ENCODE measurements at regions not wholly inside any gene's neighbourhood (a gene's known extent, or its start where the extent isn't known, plus 50 kb on each side); places are given as distances from the start of the nearest gene placed in this dataset.

- ATAC-seq: no peak
- intact Hi-C loops (cut with DNase I; ENCODE audit: low total_unique reads) (no loop called here), in situ Hi-C loops (cut with MboI; ENCODE audit: low sequenced_read_pairs in 4 of 4) (no loop called here)
- Histone ChIP-seq H3K27ac (no peak overlapping the region), H3K4me3 (no peak overlapping the region), H3K9me3 (no peaks in the 10 kb centered on the region), H3K36me3 (no peaks in the 10 kb centered on the region), H3K4me1 (peaks cover 0 to 9% of the 10 kb centered on the region in 2 donors), H3K27me3 (no peaks in the 10 kb centered on the region)
- no peak for DNase-seq
- TF ChIP-seq, protein P1, sequence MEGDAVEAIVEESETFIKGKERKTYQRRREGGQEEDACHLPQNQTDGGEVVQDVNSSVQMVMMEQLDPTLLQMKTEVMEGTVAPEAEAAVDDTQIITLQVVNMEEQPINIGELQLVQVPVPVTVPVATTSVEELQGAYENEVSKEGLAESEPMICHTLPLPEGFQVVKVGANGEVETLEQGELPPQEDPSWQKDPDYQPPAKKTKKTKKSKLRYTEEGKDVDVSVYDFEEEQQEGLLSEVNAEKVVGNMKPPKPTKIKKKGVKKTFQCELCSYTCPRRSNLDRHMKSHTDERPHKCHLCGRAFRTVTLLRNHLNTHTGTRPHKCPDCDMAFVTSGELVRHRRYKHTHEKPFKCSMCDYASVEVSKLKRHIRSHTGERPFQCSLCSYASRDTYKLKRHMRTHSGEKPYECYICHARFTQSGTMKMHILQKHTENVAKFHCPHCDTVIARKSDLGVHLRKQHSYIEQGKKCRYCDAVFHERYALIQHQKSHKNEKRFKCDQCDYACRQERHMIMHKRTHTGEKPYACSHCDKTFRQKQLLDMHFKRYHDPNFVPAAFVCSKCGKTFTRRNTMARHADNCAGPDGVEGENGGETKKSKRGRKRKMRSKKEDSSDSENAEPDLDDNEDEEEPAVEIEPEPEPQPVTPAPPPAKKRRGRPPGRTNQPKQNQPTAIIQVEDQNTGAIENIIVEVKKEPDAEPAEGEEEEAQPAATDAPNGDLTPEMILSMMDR (IDR thresholded peaks at IDR 0.05 in 4 of 5, conservative IDR thresholded peaks at IDR 0.05 in 1 of 5): no peak
- TF ChIP-seq POLR2A (IDR thresholded peaks at IDR 0.05): no peak
Measured at GRCh38 chr22:27474112-27474571, 327.4 kb downstream of the MN1 start.

DNA sequence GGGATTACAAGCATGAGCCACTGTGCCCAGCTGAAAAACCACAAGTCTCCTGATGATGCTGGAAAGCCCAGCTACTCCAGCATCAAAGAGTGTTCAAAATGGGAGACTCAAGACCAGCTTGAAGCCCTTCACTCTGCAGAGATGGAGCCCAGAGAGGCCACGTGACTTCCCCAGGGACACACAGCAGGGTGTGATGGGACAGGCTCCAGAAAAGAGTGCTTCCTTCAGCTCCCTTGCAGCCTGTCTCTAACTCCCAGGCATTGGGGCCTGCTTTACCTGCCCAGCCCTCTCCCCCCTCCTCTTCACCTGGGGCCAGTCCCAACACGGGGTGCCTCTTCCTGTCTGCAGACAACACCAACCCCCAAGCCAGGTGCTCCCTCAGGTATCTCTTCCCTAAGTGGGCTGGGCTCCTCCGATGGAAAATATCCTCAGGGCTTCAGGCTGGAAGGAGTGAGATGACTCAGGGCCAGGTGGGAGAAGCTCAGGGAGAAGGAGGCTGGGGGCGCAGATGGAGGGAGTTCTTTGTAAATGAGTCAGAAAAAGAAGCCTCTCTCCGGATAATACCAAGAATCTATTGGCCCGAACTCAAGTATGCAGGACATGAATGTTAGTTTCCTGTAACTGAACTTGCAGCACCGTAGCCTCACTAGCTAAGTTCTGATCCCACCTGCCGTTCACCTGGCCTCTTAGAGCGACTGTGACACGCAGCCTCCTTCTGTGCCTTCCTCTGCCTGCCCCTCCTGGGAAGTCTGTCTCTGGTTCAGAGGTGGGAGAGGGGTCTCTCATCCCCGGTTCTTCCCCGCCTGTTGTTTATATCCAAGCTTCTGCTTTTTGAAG is 326.6 kb downstream of the MN1 start:
- Histone ChIP-seq H3K27ac (no peak overlapping the region), H3K36me3 (no peaks in the 10 kb centered on the region), H3K27me3 (no peaks in the 10 kb centered on the region), H3K9me3 (no peaks in the 10 kb centered on the region), H3K4me3 (no peak overlapping the region), H3K4me1 (peaks cover 0 to 9% of the 10 kb centered on the region in 2 donors)
- peak in 1 of 2 donors; percentile 28 for ATAC-seq
- intact Hi-C loops (cut with DNase I; ENCODE audit: low total_unique reads): no loop called here
- no peak for TF ChIP-seq POLR2A (IDR thresholded peaks at IDR 0.05)
- TF ChIP-seq, protein P1 (IDR thresholded peaks at IDR 0.05 in 4 of 5, conservative IDR thresholded peaks at IDR 0.05 in 1 of 5): no peak
- DNase-seq: no peak
- in situ Hi-C loops (cut with MboI; ENCODE audit: low sequenced_read_pairs in 4 of 4): no loop called here

GRCh38 chr22:27475548-27475897 is 326.0 kb downstream of the MN1 start:
- Histone ChIP-seq H3K4me3 (no peak overlapping the region), H3K9me3 (no peaks in the 10 kb centered on the region), H3K27ac (no peak overlapping the region), H3K4me1 (peaks cover 0 to 9% of the 10 kb centered on the region in 2 donors), H3K36me3 (no peaks in the 10 kb centered on the region), H3K27me3 (no peaks in the 10 kb centered on the region)
- DNase-seq: no peak
- TF ChIP-seq POLR2A (IDR thresholded peaks at IDR 0.05): no peak
- TF ChIP-seq, protein P1 (IDR thresholded peaks at IDR 0.05 in 4 of 5, conservative IDR thresholded peaks at IDR 0.05 in 1 of 5): no peak
- no peak for ATAC-seq
- intact Hi-C loops (cut with DNase I; ENCODE audit: low total_unique reads): no loop called here
- in situ Hi-C loops (cut with MboI; ENCODE audit: low sequenced_read_pairs in 4 of 4): no loop called here

- H3K9me3 ChIP-seq: no peaks in the 10 kb centered on the region
- TF ChIP-seq, protein P1 (IDR thresholded peaks at IDR 0.05 in 4 of 5, conservative IDR thresholded peaks at IDR 0.05 in 1 of 5): no peak
- TF ChIP-seq POLR2A (IDR thresholded peaks at IDR 0.05): no peak
- no peak for DNase-seq
- peaks cover 0 to 9% of the 10 kb centered on the region in 2 donors for H3K4me1 ChIP-seq
- intact Hi-C loops (cut with DNase I; ENCODE audit: low total_unique reads) (no loop called here), in situ Hi-C loops (cut with MboI; ENCODE audit: low sequenced_read_pairs in 4 of 4) (no loop called here)
- H3K36me3 ChIP-seq: no peaks in the 10 kb centered on the region
- no peaks in the 10 kb centered on the region for H3K27me3 ChIP-seq
- no peak for ATAC-seq
- H3K4me3 ChIP-seq: no peak overlapping the region
- no peak overlapping the region for H3K27ac ChIP-seq
Measured at GRCh38 chr22:27476318-27476717, 325.2 kb downstream of the MN1 start.

Measured in gastrocnemius medialis (tissue), 4 donors.